Suprapubic skin (tissue), 4 donors: ENCODE measurements at regions not wholly inside any gene's neighbourhood (a gene's known extent, or its start where the extent isn't known, plus 50 kb on each side); places are given as distances from the start of the nearest gene placed in this dataset.

Experiments used
- CTCF ChIP-seq, 2 donors: fragments of 200-600 bp in 1 of 2; fragments of 450-650 bp in 1 of 2; sonication (generic) in 1 of 2; IDR thresholded peaks; one replicate each; pipeline ENCODE4 v1.5.1; 2016 to 2019; ENCODE audit warnings: antibody characterized with exemption in 2 of 2, mild to moderate bottlenecking in 1 of 2, moderate library complexity in 1 of 2
- EP300 ChIP-seq: sonication (generic); formaldehyde crosslinking; IDR thresholded peaks from one replicate; pipeline ENCODE4 v1.6.1; 2017; ENCODE audit warnings: antibody characterized with exemption
- POLR2A ChIP-seq, 2 donors: fragments of 450-650 bp; IDR thresholded peaks; one replicate each; pipeline ENCODE4 v1.6.1; 2017; ENCODE audit warnings: antibody characterized with exemption in 2 of 2, mild to moderate bottlenecking in 2 of 2, moderate library complexity in 2 of 2
- POLR2AphosphoS5 ChIP-seq, 3 donors: sonication (generic); formaldehyde crosslinking; IDR thresholded peaks; one replicate each; pipeline ENCODE4 v1.6.1; 2017; ENCODE audit warnings: antibody characterized with exemption in 3 of 3

GRCh38 chr4:19835429-19835828 lies 416.3 kb upstream of the SLIT2 start:
- TF ChIP-seq CTCF (IDR thresholded peaks at IDR 0.05) (no peak), POLR2A (IDR thresholded peaks at IDR 0.05) (no peak), POLR2AphosphoS5 (IDR thresholded peaks at IDR 0.05) (no peak), EP300 (no peak)
